Endothelial cell of umbilical vein (primary cell): ENCODE measurements at regions not wholly inside any gene's neighbourhood (a gene's known extent, or its start where the extent isn't known, plus 50 kb on each side); places are given as distances from the start of the nearest gene placed in this dataset.

Experiments used
- BruUV-seq: library from RNA; stranded (reverse); fragments of 400-500 nt; replicated peaks from 2 replicates; lab custom pipeline; 2021; lab: Mats Ljungman, UMichigan
- CTCF ChIA-PET: fragments of 300-600, 350-600 bp; sonication (Branson Sonifier 250); formaldehyde crosslinking; loops from one replicate; lab custom pipeline; 2021; ENCODE audit warnings: antibody characterized with exemption, inconsistent platforms; lab: Charles Lee
- POLR2A ChIA-PET: fragments of 300-600, 350-600 bp; sonication (Branson Sonifier 250); formaldehyde crosslinking; loops from one replicate; lab custom pipeline; 2021; ENCODE audit warnings: antibody characterized with exemption, inconsistent platforms; lab: Charles Lee
- DNase-seq: peaks from one replicate; pipeline ENCODE4 v3.0.0-alpha.2; 2011; ENCODE audit warnings: low read depth, low spot score
- FAIRE-seq: peaks from 2 replicates; lab custom pipeline; 2011; peaks lifted over from hg19 to GRCh38; lab: Jason Lieb, UNC
- H2AFZ ChIP-seq: 2 replicates; pipeline ENCODE4 v1.6.0; 2012; ENCODE audit warnings: low read depth, low read length, control low read depth, inconsistent platforms
- H3K27ac ChIP-seq: 2 replicates; pipeline ENCODE4 v1.5.1; 2011; ENCODE audit warnings: low read depth, mild to moderate bottlenecking, control low read depth, low read length, moderate library complexity; ENCODE audit not compliant: insufficient read depth
- H3K27me3 ChIP-seq, 2 experiments: 2 replicates each; pipeline versions ENCODE4 v1.6.0 to v1.6.1; 2011; ENCODE audit warnings: low read length in 2 of 2, mixed read lengths in 1 of 2; ENCODE audit not compliant: control insufficient read depth in 2 of 2, insufficient read depth in 2 of 2
- H3K36me3 ChIP-seq, 2 experiments: 2 replicates in 1 of 2; 3 replicates in 1 of 2; pipeline ENCODE4 v1.5.1; 2011; ENCODE audit warnings: low read length in 2 of 2, mild to moderate bottlenecking in 1 of 2, moderate library complexity in 1 of 2; ENCODE audit not compliant: control insufficient read depth in 2 of 2, insufficient read depth in 2 of 2; ENCODE audit errors: extremely low read depth in 1 of 2
- H3K4me1 ChIP-seq: 3 replicates; pipeline ENCODE4 v1.5.1; 2011; ENCODE audit warnings: mild to moderate bottlenecking, low read length; ENCODE audit not compliant: control insufficient read depth, insufficient read depth; ENCODE audit errors: extremely low read depth
- H3K4me2 ChIP-seq: 2 replicates; pipeline ENCODE4 v1.6.1; 2011; ENCODE audit warnings: low read length, control low read depth, mixed read lengths; ENCODE audit not compliant: insufficient read depth
- H3K4me3 ChIP-seq, 3 experiments: fragments of 200-600 bp in 1 of 3; sonication (generic), shearing (Covaris generic) in 1 of 3; replicated peaks in 1 of 3; 2 replicates each; pipeline ENCODE4 v1.5.1; 2011 to 2016; ENCODE audit warnings: control low read depth in 3 of 3, low read length in 3 of 3, mild to moderate bottlenecking in 2 of 3, inconsistent platforms in 1 of 3, low read depth in 1 of 3, moderate library complexity in 1 of 3; ENCODE audit not compliant: insufficient read depth in 1 of 3
- H3K79me2 ChIP-seq: 2 replicates; pipeline ENCODE4 v1.6.0; 2012; ENCODE audit warnings: low read length, inconsistent platforms; ENCODE audit not compliant: control insufficient read depth, insufficient read depth
- H3K9ac ChIP-seq: replicated peaks from 2 replicates; pipeline ENCODE3; 2011; ENCODE audit warnings: low read length, control low read depth; ENCODE audit not compliant: insufficient read depth; ENCODE audit errors: extremely low read depth
- H3K9me1 ChIP-seq: replicated peaks from 3 replicates; pipeline ENCODE4 v1.6.0; 2011; ENCODE audit warnings: mild to moderate bottlenecking, low read length; ENCODE audit not compliant: control insufficient read depth, insufficient read depth; ENCODE audit errors: extremely low read depth
- H3K9me3 ChIP-seq: replicated peaks from 2 replicates; pipeline ENCODE4 v1.5.1; 2012; ENCODE audit warnings: low read length, inconsistent platforms; ENCODE audit not compliant: control insufficient read depth, insufficient read depth
- H4K20me1 ChIP-seq: replicated peaks from 2 replicates; pipeline ENCODE3; 2011; ENCODE audit warnings: mild to moderate bottlenecking, low read length; ENCODE audit not compliant: control insufficient read depth, insufficient read depth; ENCODE audit errors: extremely low read depth
- CTCF ChIP-seq, 2 donors: IDR thresholded peaks; 1 replicate in 1 of 2; 2 replicates in 1 of 2; pipeline ENCODE4 v1.5.1; 2011; ENCODE audit warnings: low read length in 2 of 2, mild to moderate bottlenecking in 2 of 2, moderate library complexity in 2 of 2, control low read depth in 1 of 2, inconsistent platforms in 1 of 2, low read depth in 1 of 2; ENCODE audit not compliant: insufficient read depth in 1 of 2; ENCODE audit errors: extremely low read depth in 1 of 2
- EZH2 ChIP-seq: IDR thresholded peaks from 2 replicates; pipeline ENCODE4 v1.6.1; 2012; ENCODE audit warnings: borderline replicate concordance, low read depth, mild to moderate bottlenecking, moderate library complexity, low read length, inconsistent platforms; ENCODE audit not compliant: severe bottlenecking
- FOS ChIP-seq: IDR thresholded peaks from 2 replicates; pipeline ENCODE4 v1.6.1; 2011; ENCODE audit warnings: mild to moderate bottlenecking, low read length, moderate library complexity, borderline replicate concordance; ENCODE audit not compliant: insufficient read depth
- GATA2 ChIP-seq: IDR thresholded peaks from 2 replicates; pipeline ENCODE4 v1.7.0; 2011; ENCODE audit warnings: low read depth, mild to moderate bottlenecking, moderate library complexity, mixed read lengths, low read length; ENCODE audit not compliant: insufficient read length, insufficient read depth
- JUN ChIP-seq: IDR thresholded peaks from 2 replicates; pipeline ENCODE4 v1.6.1; 2011; ENCODE audit warnings: borderline replicate concordance, low read depth; ENCODE audit not compliant: insufficient read length, insufficient read depth
- MAX ChIP-seq: IDR thresholded peaks from 2 replicates; pipeline ENCODE4 v1.6.1; 2011; ENCODE audit not compliant: insufficient read depth, insufficient read length
- MYC ChIP-seq: IDR thresholded peaks from one replicate; pipeline ENCODE4 v1.6.1; 2011; ENCODE audit warnings: mild to moderate bottlenecking, low read depth, low read length
- POLR2A ChIP-seq: IDR thresholded peaks from 2 replicates; pipeline ENCODE4 v1.6.1; 2012; ENCODE audit warnings: low read depth, mild to moderate bottlenecking, control low read depth, low read length
- POLR2AphosphoS5 ChIP-seq: IDR thresholded peaks from 2 replicates; pipeline ENCODE4 v1.6.1; 2012; ENCODE audit warnings: low read depth, mild to moderate bottlenecking, control low read depth, low read length, moderate library complexity; ENCODE audit not compliant: insufficient read depth
- dilution Hi-C: fragments of 300-500 bp; cut with MboI; formaldehyde crosslinking; loops from one replicate; pipeline ENCODE4 v1.15.0; 2019; ENCODE audit warnings: low sequenced_read_pairs; ENCODE audit not compliant: extremely low pct_ligation_motif_present
- intact Hi-C: fragments of 100-400 bp; cut with micrococcal nuclease; formaldehyde crosslinking; loops from one replicate; pipeline ENCODE4 v1.10.0; 2022

- no peaks in the 10 kb centered on the region for H3K27me3 ChIP-seq
- POLR2A ChIA-PET = no interaction called here
- H3K9me1 ChIP-seq = no peaks in the 10 kb centered on the region
- CTCF ChIA-PET = no interaction called here
- intact Hi-C loops (no loop called here), dilution Hi-C loops (no loop called here)
- no peak for FAIRE-seq
- TF ChIP-seq MYC (no peak), GATA2 (no peak), POLR2A (no peak), EZH2 (no peak), POLR2AphosphoS5 (no peak), JUN (no peak), FOS (no peak), MAX (no peak), CTCF (IDR thresholded peaks at IDR 0.05; ENCODE audit: extremely low read depth in 1 of 2, insufficient read depth in 1 of 2, low read depth in 1 of 2, low read length in 2 of 2) (no peak)
- no TSS peak for BruUV-seq
- no peak overlapping the region for H3K4me2 ChIP-seq
- no peak overlapping the region for H3K4me3 ChIP-seq
- no peak overlapping the region for H3K9ac ChIP-seq
- no peak overlapping the region for H2AFZ ChIP-seq
- no peaks in the 10 kb centered on the region for H3K4me1 ChIP-seq
- peaks cover 2% of the 10 kb centered on the region for H3K9me3 ChIP-seq
- no peak for DNase-seq
- no peaks in the 10 kb centered on the region for H3K36me3 ChIP-seq
- no peaks in the 10 kb centered on the region for H3K79me2 ChIP-seq
- H3K27ac ChIP-seq = no peak overlapping the region
- no peaks in the 10 kb centered on the region for H4K20me1 ChIP-seq
These were observed 258.5 kb upstream of the FAT1 start for GRCh38 chr4:186982160-186982559.
